ENCODE measurements at regions not wholly inside any gene's neighbourhood (a gene's known extent, or its start where the extent isn't known, plus 50 kb on each side); places are given as distances from the start of the nearest gene placed in this dataset.

GRCh38 chrX:39030636-39031035 is 229.4 kb downstream of the MID1IP1 start:
- TF ChIP-seq CTCF (IDR thresholded peaks at IDR 0.05; ENCODE audit: low read depth, low read length), result no peak
- no peak overlapping the region for H3K4me3 ChIP-seq (replicated peaks in 1 of 2; ENCODE audit: low read depth in 2 of 2, low read length in 2 of 2)
- no peak for DNase-seq (ENCODE audit: low read depth in 2 of 2)

- no peak for DNase-seq (ENCODE audit: low read depth in 2 of 2)
- TF ChIP-seq CTCF (IDR thresholded peaks at IDR 0.05; ENCODE audit: low read depth, low read length), result no peak
- no peak overlapping the region for H3K4me3 ChIP-seq (replicated peaks in 1 of 2; ENCODE audit: low read depth in 2 of 2, low read length in 2 of 2)
These were observed 238.6 kb downstream of the MID1IP1 start for GRCh38 chrX:39039890-39040289.

- no peak for TF ChIP-seq CTCF (IDR thresholded peaks at IDR 0.05; ENCODE audit: low read depth, low read length)
- H3K4me3 ChIP-seq (replicated peaks in 1 of 2; ENCODE audit: low read depth in 2 of 2, low read length in 2 of 2), result no peak overlapping the region
- DNase-seq (ENCODE audit: low read depth in 2 of 2), result no peak
These were observed 242.7 kb downstream of the MID1IP1 start for GRCh38 chrX:39043838-39044550.

- H3K4me3 ChIP-seq (replicated peaks in 1 of 2; ENCODE audit: low read depth in 2 of 2, low read length in 2 of 2), result no peak overlapping the region
- DNase-seq (ENCODE audit: low read depth in 2 of 2), result no peak
- TF ChIP-seq CTCF (IDR thresholded peaks at IDR 0.05; ENCODE audit: low read depth, low read length), result no peak
These were observed 245.9 kb downstream of the MID1IP1 start for GRCh38 chrX:39047174-39047573.

GRCh38 chrX:39049975-39050374 is 248.7 kb downstream of the MID1IP1 start:
- no peak for DNase-seq (ENCODE audit: low read depth in 2 of 2)
- TF ChIP-seq CTCF (IDR thresholded peaks at IDR 0.05; ENCODE audit: low read depth, low read length), result no peak
- no peak overlapping the region for H3K4me3 ChIP-seq (replicated peaks in 1 of 2; ENCODE audit: low read depth in 2 of 2, low read length in 2 of 2)

GRCh38 chrX:39050427-39050826 is 249.2 kb downstream of the MID1IP1 start:
- DNase-seq (ENCODE audit: low read depth in 2 of 2), result no peak
- TF ChIP-seq CTCF (IDR thresholded peaks at IDR 0.05; ENCODE audit: low read depth, low read length), result no peak
- no peak overlapping the region for H3K4me3 ChIP-seq (replicated peaks in 1 of 2; ENCODE audit: low read depth in 2 of 2, low read length in 2 of 2)

- TF ChIP-seq CTCF (IDR thresholded peaks at IDR 0.05; ENCODE audit: low read depth, low read length), result no peak
- no peak for DNase-seq (ENCODE audit: low read depth in 2 of 2)
- H3K4me3 ChIP-seq (replicated peaks in 1 of 2; ENCODE audit: low read depth in 2 of 2, low read length in 2 of 2), result no peak overlapping the region
These were observed 251.5 kb downstream of the MID1IP1 start for GRCh38 chrX:39052751-39053150.

Data from cardiac fibroblast (primary cell).